Testis (tissue), 2 donors: ENCODE measurements at regions not wholly inside any gene's neighbourhood (a gene's known extent, or its start where the extent isn't known, plus 50 kb on each side); places are given as distances from the start of the nearest gene placed in this dataset.

Experiments used
- POLR2A ChIP-seq: fragments of 450-650 bp; IDR thresholded peaks from one replicate; pipeline ENCODE4 v1.6.1; 2017; ENCODE audit warnings: antibody characterized with exemption, mild to moderate bottlenecking, moderate library complexity
- TF ChIP-seq, protein P1 (sequence below), 3 experiments: fragments of 450-650 bp in 2 of 3; fragments of 200-600 bp in 1 of 3; sonication (generic) in 1 of 3; IDR thresholded peaks; one replicate each; pipeline ENCODE4 v1.5.1; 2016 to 2019; ENCODE audit warnings: antibody characterized with exemption in 3 of 3, mild to moderate bottlenecking in 2 of 3, moderate library complexity in 1 of 3

GRCh38 chr22:47943729-47944700 is 1181.6 kb downstream of the TBC1D22A start:
- TF ChIP-seq, protein P1, sequence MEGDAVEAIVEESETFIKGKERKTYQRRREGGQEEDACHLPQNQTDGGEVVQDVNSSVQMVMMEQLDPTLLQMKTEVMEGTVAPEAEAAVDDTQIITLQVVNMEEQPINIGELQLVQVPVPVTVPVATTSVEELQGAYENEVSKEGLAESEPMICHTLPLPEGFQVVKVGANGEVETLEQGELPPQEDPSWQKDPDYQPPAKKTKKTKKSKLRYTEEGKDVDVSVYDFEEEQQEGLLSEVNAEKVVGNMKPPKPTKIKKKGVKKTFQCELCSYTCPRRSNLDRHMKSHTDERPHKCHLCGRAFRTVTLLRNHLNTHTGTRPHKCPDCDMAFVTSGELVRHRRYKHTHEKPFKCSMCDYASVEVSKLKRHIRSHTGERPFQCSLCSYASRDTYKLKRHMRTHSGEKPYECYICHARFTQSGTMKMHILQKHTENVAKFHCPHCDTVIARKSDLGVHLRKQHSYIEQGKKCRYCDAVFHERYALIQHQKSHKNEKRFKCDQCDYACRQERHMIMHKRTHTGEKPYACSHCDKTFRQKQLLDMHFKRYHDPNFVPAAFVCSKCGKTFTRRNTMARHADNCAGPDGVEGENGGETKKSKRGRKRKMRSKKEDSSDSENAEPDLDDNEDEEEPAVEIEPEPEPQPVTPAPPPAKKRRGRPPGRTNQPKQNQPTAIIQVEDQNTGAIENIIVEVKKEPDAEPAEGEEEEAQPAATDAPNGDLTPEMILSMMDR (IDR thresholded peaks at IDR 0.05) = no peak
- no peak for TF ChIP-seq POLR2A
